ENCODE measurements at regions not wholly inside any gene's neighbourhood (a gene's known extent, or its start where the extent isn't known, plus 50 kb on each side); places are given as distances from the start of the nearest gene placed in this dataset.
A peak's percentile ranks its signal among the peaks of the same experiment; 100 is the strongest.
"Not testable (repeated sequence)": the region's sequence is repeated elsewhere in the genome, so short reads cannot be mapped to it uniquely, and the experiment has no call there.

GRCh38 chr10:34957531-34957930 is 132.6 kb downstream of the CUL2 start:
- Histone ChIP-seq H3K9ac (ENCODE audit: low read depth, low read length) (no peak overlapping the region), H3K4me3 (ENCODE audit: low read depth, low read length) (no peak overlapping the region), H3K9me3 (ENCODE audit: control insufficient read depth, insufficient read depth, low read length) (no peaks in the 10 kb centered on the region), H3K27me3 (ENCODE audit: control insufficient read depth, insufficient read depth, low read length) (no peaks in the 10 kb centered on the region), H3K36me3 (ENCODE audit: control insufficient read depth, insufficient read depth, low read length) (no peaks in the 10 kb centered on the region), H3K4me1 (ENCODE audit: control insufficient read depth, insufficient read depth, low read length) (no peaks in the 10 kb centered on the region)

GRCh38 chr10:34956756-34957155 is 133.4 kb downstream of the CUL2 start:
- no peaks in the 10 kb centered on the region for H3K9me3 ChIP-seq (ENCODE audit: control insufficient read depth, insufficient read depth, low read length)
- no peaks in the 10 kb centered on the region for H3K4me1 ChIP-seq (ENCODE audit: control insufficient read depth, insufficient read depth, low read length)
- no peak overlapping the region for H3K4me3 ChIP-seq (ENCODE audit: low read depth, low read length)
- no peaks in the 10 kb centered on the region for H3K27me3 ChIP-seq (ENCODE audit: control insufficient read depth, insufficient read depth, low read length)
- H3K36me3 ChIP-seq (ENCODE audit: control insufficient read depth, insufficient read depth, low read length), result no peaks in the 10 kb centered on the region
- H3K9ac ChIP-seq (ENCODE audit: low read depth, low read length), result no peak overlapping the region

GRCh38 chr10:34955391-34955790 is 134.8 kb downstream of the CUL2 start:
- H3K9me3 ChIP-seq (ENCODE audit: control insufficient read depth, insufficient read depth, low read length), result no peaks in the 10 kb centered on the region
- H3K27me3 ChIP-seq (ENCODE audit: control insufficient read depth, insufficient read depth, low read length), result no peaks in the 10 kb centered on the region
- H3K4me3 ChIP-seq (ENCODE audit: low read depth, low read length), result no peak overlapping the region
- no peak overlapping the region for H3K9ac ChIP-seq (ENCODE audit: low read depth, low read length)
- H3K4me1 ChIP-seq (ENCODE audit: control insufficient read depth, insufficient read depth, low read length), result no peaks in the 10 kb centered on the region
- no peaks in the 10 kb centered on the region for H3K36me3 ChIP-seq (ENCODE audit: control insufficient read depth, insufficient read depth, low read length)

- Histone ChIP-seq H3K27me3 (ENCODE audit: control insufficient read depth, insufficient read depth, low read length) (no peaks in the 10 kb centered on the region), H3K4me1 (ENCODE audit: control insufficient read depth, insufficient read depth, low read length) (no peaks in the 10 kb centered on the region), H3K9ac (ENCODE audit: low read depth, low read length) (no peak overlapping the region), H3K36me3 (ENCODE audit: control insufficient read depth, insufficient read depth, low read length) (no peaks in the 10 kb centered on the region), H3K9me3 (ENCODE audit: control insufficient read depth, insufficient read depth, low read length) (no peaks in the 10 kb centered on the region), H3K4me3 (ENCODE audit: low read depth, low read length) (no peak overlapping the region)
Measured at GRCh38 chr10:34954142-34954541, 136.0 kb downstream of the CUL2 start.

- not testable (repeated sequence) for H3K4me1 ChIP-seq (ENCODE audit: control insufficient read depth, insufficient read depth, low read length); H3K4me3 ChIP-seq (ENCODE audit: low read depth, low read length); H3K36me3 ChIP-seq (ENCODE audit: control insufficient read depth, insufficient read depth, low read length); H3K9me3 ChIP-seq (ENCODE audit: control insufficient read depth, insufficient read depth, low read length); H3K9ac ChIP-seq (ENCODE audit: low read depth, low read length); H3K27me3 ChIP-seq (ENCODE audit: control insufficient read depth, insufficient read depth, low read length)
Measured at GRCh38 chr10:34951263-34951887, 136.3 kb upstream of the PARD3 start.

GRCh38 chr10:34945951-34946522 is 130.9 kb upstream of the PARD3 start:
- not testable (repeated sequence) for H3K9me3 ChIP-seq (ENCODE audit: control insufficient read depth, insufficient read depth, low read length); H3K4me3 ChIP-seq (ENCODE audit: low read depth, low read length); H3K9ac ChIP-seq (ENCODE audit: low read depth, low read length); H3K36me3 ChIP-seq (ENCODE audit: control insufficient read depth, insufficient read depth, low read length); H3K4me1 ChIP-seq (ENCODE audit: control insufficient read depth, insufficient read depth, low read length); H3K27me3 ChIP-seq (ENCODE audit: control insufficient read depth, insufficient read depth, low read length)

- H3K27me3 ChIP-seq (ENCODE audit: control insufficient read depth, insufficient read depth, low read length), result no peaks in the 10 kb centered on the region
- peaks cover 11% of the 10 kb centered on the region for H3K4me1 ChIP-seq (ENCODE audit: control insufficient read depth, insufficient read depth, low read length)
- no peaks in the 10 kb centered on the region for H3K36me3 ChIP-seq (ENCODE audit: control insufficient read depth, insufficient read depth, low read length)
- no peak overlapping the region for H3K9ac ChIP-seq (ENCODE audit: low read depth, low read length)
- no peak overlapping the region for H3K4me3 ChIP-seq (ENCODE audit: low read depth, low read length)
- H3K9me3 ChIP-seq (ENCODE audit: control insufficient read depth, insufficient read depth, low read length), result no peaks in the 10 kb centered on the region
Measured at GRCh38 chr10:34941471-34942357, 126.6 kb upstream of the PARD3 start.

- Histone ChIP-seq H3K9me3 (ENCODE audit: control insufficient read depth, insufficient read depth, low read length) (no peaks in the 10 kb centered on the region), H3K27me3 (ENCODE audit: control insufficient read depth, insufficient read depth, low read length) (no peaks in the 10 kb centered on the region), H3K9ac (ENCODE audit: low read depth, low read length) (no peak overlapping the region), H3K4me1 (ENCODE audit: control insufficient read depth, insufficient read depth, low read length) (peaks cover 13% of the 10 kb centered on the region), H3K4me3 (ENCODE audit: low read depth, low read length) (no peak overlapping the region), H3K36me3 (ENCODE audit: control insufficient read depth, insufficient read depth, low read length) (no peaks in the 10 kb centered on the region)
Measured at GRCh38 chr10:34940436-34940835, 125.3 kb upstream of the PARD3 start.

- no peaks in the 10 kb centered on the region for H3K9me3 ChIP-seq (ENCODE audit: control insufficient read depth, insufficient read depth, low read length)
- no peak overlapping the region for H3K9ac ChIP-seq (ENCODE audit: low read depth, low read length)
- H3K4me3 ChIP-seq (ENCODE audit: low read depth, low read length), result no peak overlapping the region
- H3K4me1 ChIP-seq (ENCODE audit: control insufficient read depth, insufficient read depth, low read length), result peaks cover 11% of the 10 kb centered on the region
- no peaks in the 10 kb centered on the region for H3K27me3 ChIP-seq (ENCODE audit: control insufficient read depth, insufficient read depth, low read length)
- H3K36me3 ChIP-seq (ENCODE audit: control insufficient read depth, insufficient read depth, low read length), result no peaks in the 10 kb centered on the region
Measured at GRCh38 chr10:34938399-34938670, 123.2 kb upstream of the PARD3 start.

- H3K9ac ChIP-seq (ENCODE audit: low read depth, low read length); H3K36me3 ChIP-seq (ENCODE audit: control insufficient read depth, insufficient read depth, low read length); H3K4me3 ChIP-seq (ENCODE audit: low read depth, low read length); H3K27me3 ChIP-seq (ENCODE audit: control insufficient read depth, insufficient read depth, low read length); H3K9me3 ChIP-seq (ENCODE audit: control insufficient read depth, insufficient read depth, low read length): not testable (repeated sequence)
- H3K4me1 ChIP-seq (ENCODE audit: control insufficient read depth, insufficient read depth, low read length), result peaks cover 11% of the 10 kb centered on the region
Measured at GRCh38 chr10:34937643-34938398, 122.7 kb upstream of the PARD3 start.

- Histone ChIP-seq H3K9me3 (ENCODE audit: control insufficient read depth, insufficient read depth, low read length) (no peaks in the 10 kb centered on the region), H3K36me3 (ENCODE audit: control insufficient read depth, insufficient read depth, low read length) (no peaks in the 10 kb centered on the region), H3K9ac (ENCODE audit: low read depth, low read length) (no peak overlapping the region), H3K4me3 (ENCODE audit: low read depth, low read length) (peak overlapping the region; percentile 26), H3K4me1 (ENCODE audit: control insufficient read depth, insufficient read depth, low read length) (peaks cover 7% of the 10 kb centered on the region), H3K27me3 (ENCODE audit: control insufficient read depth, insufficient read depth, low read length) (no peaks in the 10 kb centered on the region)
Measured at GRCh38 chr10:34936061-34936460, 121.0 kb upstream of the PARD3 start.
